H7 (cell line): ENCODE measurements at regions not wholly inside any gene's neighbourhood (a gene's known extent, or its start where the extent isn't known, plus 50 kb on each side); places are given as distances from the start of the nearest gene placed in this dataset.
A peak's percentile ranks its signal among the peaks of the same experiment; 100 is the strongest.

Experiments used
- DNase-seq: peaks from one replicate; pipeline ENCODE4 v3.0.0; 2012
- H3K27me3 ChIP-seq: 2 replicates; pipeline ENCODE4 v1.6.0; 2011; ENCODE audit warnings: mild to moderate bottlenecking, low read length; ENCODE audit not compliant: control insufficient read depth, insufficient read depth
- H3K36me3 ChIP-seq: replicated peaks from 2 replicates; pipeline ENCODE4 v1.5.1; 2011; ENCODE audit warnings: low read length; ENCODE audit not compliant: control insufficient read depth, insufficient read depth
- H3K4me3 ChIP-seq: 2 replicates; pipeline ENCODE4 v1.5.1; 2011; ENCODE audit warnings: low read depth, mild to moderate bottlenecking, control low read depth, low read length, moderate library complexity; ENCODE audit not compliant: insufficient read depth

- no peaks in the 10 kb centered on the region for H3K27me3 ChIP-seq
- no peak for DNase-seq
Measured at GRCh38 chr12:24708718-24709117, 240.2 kb downstream of the BCAT1 start.

GRCh38 chr12:24708043-24708442 is 240.9 kb downstream of the BCAT1 start:
- DNase-seq, result no peak
- no peak overlapping the region for H3K4me3 ChIP-seq
- no peaks in the 10 kb centered on the region for H3K27me3 ChIP-seq
- H3K36me3 ChIP-seq, result no peaks in the 10 kb centered on the region

More at GRCh38 chr12:24708718-24709117, 240.2 kb downstream of the BCAT1 start:
- Histone ChIP-seq H3K36me3 (no peaks in the 10 kb centered on the region), H3K4me3 (no peak overlapping the region)

GRCh38 chr12:24707334-24707733 is 241.6 kb downstream of the BCAT1 start:
- Histone ChIP-seq H3K27me3 (no peaks in the 10 kb centered on the region), H3K4me3 (no peak overlapping the region), H3K36me3 (no peaks in the 10 kb centered on the region)
- no peak for DNase-seq

DNA sequence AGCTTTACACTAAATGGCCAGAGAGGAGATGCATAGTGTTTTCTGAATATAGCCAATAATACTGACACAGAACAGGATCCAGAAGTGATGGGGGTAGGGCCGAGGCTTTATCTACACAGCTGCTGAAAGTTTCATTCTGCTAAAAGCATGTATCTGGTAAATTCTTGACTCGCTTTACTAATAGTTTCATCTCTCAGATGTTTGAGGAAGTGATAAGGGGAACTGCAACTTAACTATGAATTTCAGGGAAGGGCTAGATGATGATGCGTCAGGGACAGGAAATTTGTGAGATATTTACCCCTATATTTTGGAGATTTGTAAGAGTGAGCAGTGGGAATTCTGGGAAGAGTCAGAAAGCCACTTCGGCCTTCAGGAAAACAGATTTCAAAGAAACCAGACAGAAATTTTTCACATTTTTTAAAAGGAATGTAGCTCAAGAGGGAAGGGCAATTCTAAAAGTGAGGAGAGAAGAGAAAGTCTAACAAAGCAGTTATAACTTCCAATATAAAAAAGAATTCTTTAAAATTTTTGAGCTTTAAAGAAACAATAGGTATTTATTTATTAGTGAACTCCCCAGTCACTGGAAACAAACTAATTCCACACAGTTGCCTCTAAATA is 243.1 kb downstream of the BCAT1 start:
- Histone ChIP-seq H3K4me3 (no peak overlapping the region), H3K36me3 (no peaks in the 10 kb centered on the region), H3K27me3 (no peaks in the 10 kb centered on the region)
- no peak for DNase-seq

GRCh38 chr12:24705216-24705615 is 243.7 kb downstream of the BCAT1 start:
- Histone ChIP-seq H3K36me3 (no peaks in the 10 kb centered on the region), H3K27me3 (no peaks in the 10 kb centered on the region), H3K4me3 (no peak overlapping the region)
- DNase-seq, result no peak

- no peak for DNase-seq
- Histone ChIP-seq H3K4me3 (no peak overlapping the region), H3K27me3 (no peaks in the 10 kb centered on the region), H3K36me3 (no peaks in the 10 kb centered on the region)
Measured at GRCh38 chr12:24701343-24701742, 247.6 kb downstream of the BCAT1 start.

DNA sequence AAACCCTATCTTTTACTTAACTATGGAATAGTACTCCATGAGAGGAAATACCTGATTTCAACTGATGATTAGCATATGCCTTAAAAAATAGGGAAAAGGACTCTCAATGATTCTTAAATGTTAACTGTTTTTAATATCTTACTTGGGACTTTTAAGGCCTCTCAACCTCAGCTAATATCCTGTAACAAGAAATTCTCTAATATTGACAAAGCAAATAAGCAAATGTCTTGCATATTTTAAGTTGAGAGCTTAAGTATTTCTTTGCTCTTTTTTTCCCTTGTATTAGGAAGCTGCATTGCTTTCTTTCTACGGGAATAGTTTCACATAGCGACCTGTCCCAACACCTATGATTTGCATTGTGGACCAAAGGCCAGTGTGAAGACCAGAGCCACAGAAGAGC is 249.9 kb downstream of the BCAT1 start:
- Histone ChIP-seq H3K27me3 (no peaks in the 10 kb centered on the region), H3K36me3 (no peaks in the 10 kb centered on the region), H3K4me3 (no peak overlapping the region)
- no peak for DNase-seq

GRCh38 chr12:24697769-24698168 is 251.1 kb downstream of the BCAT1 start:
- no peak for DNase-seq

DNA sequence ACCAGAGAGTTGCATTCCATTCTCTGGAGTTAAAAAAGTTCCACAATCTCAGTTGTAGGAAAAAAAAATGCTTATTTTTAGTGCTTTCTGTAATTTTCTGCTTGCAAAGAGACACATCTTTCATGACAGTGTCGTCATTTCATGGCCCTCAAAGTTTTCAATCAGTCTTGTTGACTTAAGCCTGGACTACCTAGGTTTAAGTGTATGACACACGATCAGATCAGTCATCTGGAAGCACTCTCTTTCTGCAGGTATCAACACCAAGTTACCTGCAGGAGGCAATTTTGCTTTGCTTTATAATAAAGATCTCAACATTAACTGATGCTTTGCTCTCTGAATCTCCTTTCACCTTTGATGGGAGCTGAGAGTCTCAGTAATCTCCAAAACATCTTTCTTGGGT is 251.6 kb downstream of the BCAT1 start:
- Histone ChIP-seq H3K36me3 (no peaks in the 10 kb centered on the region), H3K4me3 (no peak overlapping the region), H3K27me3 (no peaks in the 10 kb centered on the region)
- no peak for DNase-seq

More at GRCh38 chr12:24697769-24698168, 251.1 kb downstream of the BCAT1 start:
- Histone ChIP-seq H3K27me3 (no peaks in the 10 kb centered on the region), H3K36me3 (no peaks in the 10 kb centered on the region), H3K4me3 (no peak overlapping the region)

- no peak for DNase-seq
- no peaks in the 10 kb centered on the region for H3K36me3 ChIP-seq
- H3K4me3 ChIP-seq, result no peak overlapping the region
- no peaks in the 10 kb centered on the region for H3K27me3 ChIP-seq
Measured at GRCh38 chr12:24696800-24697199, 252.1 kb downstream of the BCAT1 start.

GRCh38 chr12:24695657-24696329 is 253.1 kb downstream of the BCAT1 start:
- no peak for DNase-seq
- H3K27me3 ChIP-seq, result no peaks in the 10 kb centered on the region
- no peaks in the 10 kb centered on the region for H3K36me3 ChIP-seq
- H3K4me3 ChIP-seq, result no peak overlapping the region

GRCh38 chr12:24695103-24695502 is 253.8 kb downstream of the BCAT1 start:
- no peak for DNase-seq
- Histone ChIP-seq H3K27me3 (no peaks in the 10 kb centered on the region), H3K4me3 (no peak overlapping the region), H3K36me3 (no peaks in the 10 kb centered on the region)

GRCh38 chr12:24688601-24689000 is 260.3 kb downstream of the BCAT1 start:
- H3K36me3 ChIP-seq, result no peaks in the 10 kb centered on the region
- no peak for DNase-seq
- H3K4me3 ChIP-seq, result no peak overlapping the region
- no peaks in the 10 kb centered on the region for H3K27me3 ChIP-seq

DNA sequence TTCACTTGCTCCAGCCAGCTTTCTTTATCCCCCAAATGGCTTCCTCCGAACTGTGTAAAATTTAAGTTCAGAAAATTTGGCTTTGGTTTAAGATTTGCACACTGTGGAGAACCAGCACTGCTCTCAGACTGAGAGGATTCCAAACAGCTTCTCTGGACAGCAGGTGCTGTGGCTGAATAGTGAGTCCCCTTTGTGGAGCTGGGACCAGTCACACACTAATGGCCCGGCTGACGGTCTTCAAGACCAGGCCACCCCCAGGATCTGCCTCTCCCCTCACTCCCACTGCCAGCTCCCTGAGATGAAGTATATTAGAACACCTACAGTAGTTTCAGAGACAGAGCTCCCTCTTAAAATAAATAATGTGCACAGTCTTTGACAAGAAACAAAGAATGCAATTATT is 267.3 kb downstream of the BCAT1 start:
- Histone ChIP-seq H3K36me3 (no peaks in the 10 kb centered on the region), H3K27me3 (no peaks in the 10 kb centered on the region), H3K4me3 (no peak overlapping the region)
- DNase-seq, result no peak

- Histone ChIP-seq H3K36me3 (no peaks in the 10 kb centered on the region), H3K27me3 (no peaks in the 10 kb centered on the region), H3K4me3 (no peak overlapping the region)
- DNase-seq, result peak; percentile 23
Measured at GRCh38 chr12:24679126-24679525, 269.8 kb downstream of the BCAT1 start.
